H9 (cell line): ENCODE measurements at regions not wholly inside any gene's neighbourhood (a gene's known extent, or its start where the extent isn't known, plus 50 kb on each side); places are given as distances from the start of the nearest gene placed in this dataset.

ENCODE experiments used
- DNase-seq: peaks from one replicate; pipeline ENCODE4 v3.0.0-alpha.2; 2017
- H2AFZ ChIP-seq: one replicate; pipeline ENCODE4 v1.6.1; 2013; ENCODE audit warnings: mild to moderate bottlenecking, low read length, control low read depth, moderate library complexity
- H2AK5ac ChIP-seq: 2 replicates; pipeline ENCODE4 v1.6.1; 2013; ENCODE audit warnings: low read length, control low read depth, mixed read lengths; ENCODE audit not compliant: insufficient read length
- H2BK120ac ChIP-seq: one replicate; pipeline ENCODE4 v1.6.1; 2013; ENCODE audit warnings: low read depth, mild to moderate bottlenecking, low read length, control low read depth, inconsistent platforms; ENCODE audit not compliant: poor library complexity, severe bottlenecking
- H2BK12ac ChIP-seq: 2 replicates; pipeline ENCODE4 v1.6.1; 2013; ENCODE audit warnings: low read length, control low read depth, mixed read lengths, low read depth; ENCODE audit not compliant: insufficient read length
- H2BK15ac ChIP-seq: 2 replicates; pipeline ENCODE4 v1.6.1; 2013; ENCODE audit warnings: low read depth, low read length, control low read depth
- H2BK20ac ChIP-seq: one replicate; pipeline ENCODE4 v1.6.1; 2013; ENCODE audit warnings: low read depth, mild to moderate bottlenecking, low read length, control low read depth, inconsistent platforms; ENCODE audit not compliant: poor library complexity, severe bottlenecking
- H2BK5ac ChIP-seq: 2 replicates; pipeline ENCODE4 v1.6.1; 2013; ENCODE audit warnings: low read length, control low read depth, mixed read lengths; ENCODE audit not compliant: insufficient read length
- H3K14ac ChIP-seq: 2 replicates; pipeline ENCODE4 v1.6.1; 2013; ENCODE audit warnings: low read length, control low read depth; ENCODE audit not compliant: insufficient read depth
- H3K18ac ChIP-seq: 2 replicates; pipeline ENCODE4 v1.6.1; 2013; ENCODE audit warnings: low read depth, mild to moderate bottlenecking, mixed read lengths, low read length, control low read depth; ENCODE audit not compliant: insufficient read length
- H3K23ac ChIP-seq: 2 replicates; pipeline ENCODE4 v1.6.1; 2013; ENCODE audit warnings: low read length, control low read depth, mixed read lengths, low read depth; ENCODE audit not compliant: insufficient read length
- H3K23me2 ChIP-seq: 2 replicates; pipeline ENCODE4 v1.6.1; 2013; ENCODE audit warnings: low read depth, mild to moderate bottlenecking, mixed read lengths, low read length, control low read depth; ENCODE audit not compliant: insufficient read length, poor library complexity, severe bottlenecking
- H3K27ac ChIP-seq: 2 replicates; pipeline ENCODE4 v1.5.1; 2013; ENCODE audit warnings: low read length, control low read depth, mixed read lengths, low read depth; ENCODE audit not compliant: insufficient read length
- H3K27me3 ChIP-seq: 2 replicates; pipeline ENCODE4 v1.6.1; 2013; ENCODE audit warnings: low read length, control low read depth, inconsistent platforms; ENCODE audit not compliant: insufficient read depth
- H3K4ac ChIP-seq: 2 replicates; pipeline ENCODE4 v1.6.1; 2013; ENCODE audit warnings: low read depth, mild to moderate bottlenecking, control low read depth, inconsistent platforms, low read length, moderate library complexity
- H3K4me1 ChIP-seq: 2 replicates; pipeline ENCODE4 v1.6.1; 2013; ENCODE audit warnings: low read length, control low read depth, inconsistent platforms; ENCODE audit not compliant: insufficient read depth
- H3K4me2 ChIP-seq: 2 replicates; pipeline ENCODE4 v1.6.1; 2013; ENCODE audit warnings: low read length, control low read depth, mixed read lengths; ENCODE audit not compliant: insufficient read length, insufficient read depth
- H3K56ac ChIP-seq: 2 replicates; pipeline ENCODE4 v1.6.1; 2013; ENCODE audit warnings: low read depth, mild to moderate bottlenecking, mixed read lengths, low read length, control low read depth; ENCODE audit not compliant: insufficient read length
- H3K79me1 ChIP-seq: 2 replicates; pipeline ENCODE4 v1.6.1; 2013; ENCODE audit warnings: low read depth, mild to moderate bottlenecking, moderate library complexity, low read length, control low read depth, inconsistent platforms; ENCODE audit not compliant: insufficient read depth, poor library complexity, severe bottlenecking
- H3K79me2 ChIP-seq: 2 replicates; pipeline ENCODE4 v1.6.1; 2013; ENCODE audit warnings: low read length, control low read depth, inconsistent platforms; ENCODE audit not compliant: insufficient read depth
- H3K9ac ChIP-seq: 2 replicates; pipeline ENCODE4 v1.6.1; 2013; ENCODE audit warnings: low read length, control low read depth, mixed read lengths; ENCODE audit not compliant: insufficient read length; ENCODE audit errors: extremely low read depth
- H3K9me3 ChIP-seq: one replicate; pipeline ENCODE4 v1.6.1; 2013; ENCODE audit warnings: low read depth, low read length, inconsistent platforms; ENCODE audit not compliant: control insufficient read depth
- H3T11ph ChIP-seq: one replicate; pipeline ENCODE4 v1.6.1; 2013; ENCODE audit warnings: mild to moderate bottlenecking, low read length, control low read depth, inconsistent platforms
- H4K20me1 ChIP-seq: one replicate; pipeline ENCODE4 v1.6.1; 2013; ENCODE audit not compliant: control insufficient read depth, insufficient read length, insufficient read depth
- H4K5ac ChIP-seq: 2 replicates; pipeline ENCODE4 v1.6.1; 2013; ENCODE audit warnings: low read depth, mild to moderate bottlenecking, mixed read lengths, low read length, control low read depth; ENCODE audit not compliant: insufficient read length
- H4K8ac ChIP-seq: replicated peaks from 2 replicates; pipeline ENCODE4 v1.6.1; 2013; ENCODE audit warnings: low read length, control low read depth, mixed read lengths, low read depth; ENCODE audit not compliant: insufficient read length
- H4K91ac ChIP-seq: 2 replicates; pipeline ENCODE4 v1.6.1; 2013; ENCODE audit warnings: low read depth, mild to moderate bottlenecking, moderate library complexity, mixed read lengths, low read length, control low read depth; ENCODE audit not compliant: insufficient read length
- H3K27ac Mint-ChIP-seq, 3 experiments: 2 replicates in 2 of 3; 3 replicates in 1 of 3; pipeline ENCODE4 v1.8.0; 2020 to 2021; ENCODE audit warnings: mixed read lengths in 3 of 3, mild to moderate bottlenecking in 1 of 3, moderate library complexity in 1 of 3
- H3K27me3 Mint-ChIP-seq: 2 replicates; pipeline ENCODE4 v1.8.0; 2021; ENCODE audit warnings: low read depth, mild to moderate bottlenecking, moderate library complexity, mixed read lengths
- H3K36me3 Mint-ChIP-seq, 3 experiments: 2 replicates in 2 of 3; 3 replicates in 1 of 3; pipeline ENCODE4 v1.8.0; 2020 to 2021; ENCODE audit warnings: low read depth in 3 of 3, mixed read lengths in 3 of 3; ENCODE audit not compliant: insufficient read depth in 1 of 3
- H3K4me1 Mint-ChIP-seq, 2 experiments: 2 replicates each; pipeline ENCODE4 v1.8.0; 2020; ENCODE audit warnings: mixed read lengths in 2 of 2
- H3K4me3 Mint-ChIP-seq, 2 experiments: 2 replicates in 1 of 2; 3 replicates in 1 of 2; pipeline ENCODE4 v1.8.0; 2020 to 2021; ENCODE audit warnings: mild to moderate bottlenecking in 2 of 2, mixed read lengths in 2 of 2, moderate library complexity in 1 of 2
- H3K9me3 Mint-ChIP-seq, 2 experiments: 2 replicates in 1 of 2; 3 replicates in 1 of 2; pipeline ENCODE4 v1.8.0; 2020; ENCODE audit warnings: mild to moderate bottlenecking in 2 of 2, mixed read lengths in 2 of 2, moderate library complexity in 1 of 2
- CTCF ChIP-seq: fragments of 200-600 bp; sonication (generic); conservative IDR thresholded peaks from 3 replicates; pipeline ENCODE4 v1.8.0; 2021; ENCODE audit warnings: antibody characterized with exemption, mild to moderate bottlenecking
- WGBS: extraction: QIAGEN DNeasy Blood & Tissue Kit; methylation state at CpG from one replicate; pipeline ENCODE4 v1.1.7; 2013; ENCODE audit warnings: missing lambda C conversion rate, low lambda C conversion rate, mixed read lengths; ENCODE audit not compliant: insufficient read length; ENCODE audit errors: extremely low coverage; 5-methylcytosine and 5-hydroxymethylcytosine counted together

- H3K4me1 ChIP-seq, result no peaks in the 10 kb centered on the region
- peak; percentile 35; the same call in 2 of the 3 replicates for TF ChIP-seq CTCF
- no peak overlapping the region for H3K27ac ChIP-seq
Measured at GRCh38 chr2:237258116-237258515, 155.8 kb downstream of the COL6A3 start.

More at GRCh38 chr2:237258116-237258515, 155.8 kb downstream of the COL6A3 start:
- Histone ChIP-seq H2BK5ac (no peak overlapping the region), H3K18ac (no peak overlapping the region), H3K23ac (no peak overlapping the region), H2AK5ac (no peak overlapping the region), H3K14ac (no peak overlapping the region), H3K79me1 (no peaks in the 10 kb centered on the region), H2AFZ (no peak overlapping the region), H4K91ac (no peak overlapping the region), H3K79me2 (no peaks in the 10 kb centered on the region), H2BK20ac (no peak overlapping the region), H3K4me2 (no peak overlapping the region), H3K23me2 (no peaks in the 10 kb centered on the region), H2BK15ac (no peak overlapping the region), H4K20me1 (no peaks in the 10 kb centered on the region), H3K9ac (no peak overlapping the region), H3K9me3 (no peaks in the 10 kb centered on the region), H3K56ac (no peak overlapping the region), H3T11ph (no peak overlapping the region), H3K27me3 (no peaks in the 10 kb centered on the region), H2BK120ac (no peak overlapping the region), H4K5ac (no peak overlapping the region), H3K4ac (no peak overlapping the region), H4K8ac (no peak overlapping the region), H2BK12ac (no peak overlapping the region)
- Mint-ChIP-seq H3K27ac (no peak overlapping the region), H3K4me1 (peaks cover 4 to 14% of the 10 kb centered on the region in 2 experiments), H3K9me3 (no peaks in the 10 kb centered on the region), H3K27me3 (no peaks in the 10 kb centered on the region; the same call in 1 of the 2 replicates), H3K4me3 (no peak overlapping the region), H3K36me3 (no peaks in the 10 kb centered on the region)
- DNase-seq, result peak; percentile 42
- WGBS, result no CpG with 5 or more reads among the region's 7 CpGs
